HG03432 (cell line): ENCODE measurements at regions not wholly inside any gene's neighbourhood (a gene's known extent, or its start where the extent isn't known, plus 50 kb on each side); places are given as distances from the start of the nearest gene placed in this dataset.

Source experiments
- ATAC-seq: cut with Tn5 transposase; IDR thresholded peaks from one replicate; pipeline ENCODE4 v1.9.1; 2021; ENCODE audit warnings: mild to moderate bottlenecking, moderate library complexity; ENCODE audit not compliant: unreplicated experiment

GRCh38 chr3:64464955-64465354 is 222.8 kb downstream of the ADAMTS9 start:
- no peak for ATAC-seq

GRCh38 chr3:64463981-64464380 is 223.8 kb downstream of the ADAMTS9 start:
- ATAC-seq: no peak

- no peak for ATAC-seq
Measured at GRCh38 chr3:64462203-64462602, 225.6 kb downstream of the ADAMTS9 start.

- ATAC-seq: no peak
Measured at GRCh38 chr3:64460877-64461276, 226.9 kb downstream of the ADAMTS9 start.

- ATAC-seq: no peak
Measured at GRCh38 chr3:64460141-64460730, 227.6 kb downstream of the ADAMTS9 start.

GRCh38 chr3:64459711-64460110 is 228.1 kb downstream of the ADAMTS9 start:
- ATAC-seq: no peak

GRCh38 chr3:64457811-64458210 is 230.0 kb downstream of the ADAMTS9 start:
- no peak for ATAC-seq

GRCh38 chr3:64456674-64457073 is 231.1 kb downstream of the ADAMTS9 start:
- ATAC-seq: no peak

- no peak for ATAC-seq
Measured at GRCh38 chr3:64455351-64455750, 230.1 kb upstream of the PRICKLE2 start.

- no peak for ATAC-seq
Measured at GRCh38 chr3:64454768-64455167, 229.5 kb upstream of the PRICKLE2 start.

GRCh38 chr3:64454179-64454578 is 228.9 kb upstream of the PRICKLE2 start:
- ATAC-seq: no peak

- no peak for ATAC-seq
Measured at GRCh38 chr3:64451283-64452012, 226.2 kb upstream of the PRICKLE2 start.

- ATAC-seq: peak; percentile 45
Measured at GRCh38 chr3:64450396-64450956, 225.2 kb upstream of the PRICKLE2 start.

- peak; percentile 58 for ATAC-seq
Measured at GRCh38 chr3:64449026-64449425, 223.8 kb upstream of the PRICKLE2 start.

- ATAC-seq: no peak
Measured at GRCh38 chr3:64445944-64446300, 220.7 kb upstream of the PRICKLE2 start.

GRCh38 chr3:64445109-64445943 is 220.1 kb upstream of the PRICKLE2 start:
- ATAC-seq: peak; percentile 48

- no peak for ATAC-seq
Measured at GRCh38 chr3:64444490-64445108, 219.3 kb upstream of the PRICKLE2 start.

- ATAC-seq: no peak
Measured at GRCh38 chr3:64443546-64444381, 218.5 kb upstream of the PRICKLE2 start.

- ATAC-seq: no peak
Measured at GRCh38 chr3:64441861-64442260, 216.6 kb upstream of the PRICKLE2 start.

GRCh38 chr3:64440498-64440897 is 215.2 kb upstream of the PRICKLE2 start:
- no peak for ATAC-seq
